H4 (cell line): ENCODE measurements at regions not wholly inside any gene's neighbourhood (a gene's known extent, or its start where the extent isn't known, plus 50 kb on each side); places are given as distances from the start of the nearest gene placed in this dataset.
"Not testable (repeated sequence)": the region's sequence is repeated elsewhere in the genome, so short reads cannot be mapped to it uniquely, and the experiment has no call there.

Source experiments
- DNase-seq: peaks from one replicate; pipeline ENCODE4 v3.0.0-alpha.2; 2015; ENCODE audit warnings: low spot score

DNA sequence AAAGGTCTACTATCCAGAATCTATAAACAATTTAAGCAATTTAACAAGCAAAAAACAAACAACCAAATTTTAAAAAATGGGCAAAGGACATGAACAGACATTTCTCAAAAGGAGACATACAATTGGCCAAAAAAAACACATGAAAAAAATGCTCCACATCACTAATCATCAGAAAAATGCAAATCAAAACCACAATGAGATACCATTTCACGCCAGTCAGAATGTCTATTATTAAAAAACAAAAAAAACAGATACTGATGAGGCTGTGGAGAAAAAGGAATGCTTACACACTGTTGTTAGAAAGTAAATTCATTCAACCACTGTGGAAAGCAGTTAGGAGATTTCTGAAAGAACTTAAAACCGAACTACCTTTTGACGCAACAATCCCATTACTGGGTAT, 66.4 kb upstream of the SESTD1 start:
- no peak for DNase-seq

DNA sequence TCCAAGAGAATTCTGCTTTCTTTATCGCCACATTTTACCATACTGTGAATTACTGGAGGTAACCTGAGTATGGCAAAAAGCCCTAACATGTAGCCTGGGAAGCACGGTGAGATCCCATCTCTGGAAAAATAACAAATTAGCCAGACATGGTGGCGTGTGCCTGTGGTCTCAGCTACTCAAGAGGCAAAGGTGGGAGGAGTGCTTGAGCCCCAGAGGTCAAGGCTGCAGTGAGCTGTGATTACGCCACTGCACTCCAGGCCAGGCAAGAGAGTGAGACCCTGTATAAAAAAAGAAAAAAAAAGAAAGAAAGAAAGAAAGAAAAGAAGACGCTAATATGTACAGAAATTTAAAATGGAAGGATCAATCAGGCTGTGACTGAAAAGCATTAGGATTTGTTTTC, 57.7 kb upstream of the SESTD1 start:
- DNase-seq: no peak

- not testable (repeated sequence) for DNase-seq
These were observed 56.4 kb upstream of the SESTD1 start for GRCh38 chr2:179321034-179321433.

GRCh38 chr2:179314729-179315128, 50.1 kb upstream of the SESTD1 start:
- not testable (repeated sequence) for DNase-seq
